Gastrocnemius medialis (tissue), 4 donors: ENCODE measurements at regions not wholly inside any gene's neighbourhood (a gene's known extent, or its start where the extent isn't known, plus 50 kb on each side); places are given as distances from the start of the nearest gene placed in this dataset.

ENCODE experiments used
- POLR2A ChIP-seq, 2 donors: fragments of 450-650 bp; IDR thresholded peaks; one replicate each; pipeline ENCODE4 v1.6.1; 2017; ENCODE audit warnings: antibody characterized with exemption in 2 of 2, mild to moderate bottlenecking in 2 of 2, moderate library complexity in 2 of 2
- TF ChIP-seq, protein P1 (sequence below), 5 experiments: fragments of 450-650 bp in 3 of 5; fragments of 200-600 bp in 2 of 5; sonication (generic) in 2 of 5; IDR thresholded peaks in 4 of 5; conservative IDR thresholded peaks in 1 of 5; 1 replicate in 4 of 5; 2 replicates in 1 of 5; pipeline ENCODE4 v1.5.1; 2016 to 2019; ENCODE audit warnings: antibody characterized with exemption in 5 of 5, mild to moderate bottlenecking in 3 of 5, moderate library complexity in 3 of 5

- TF ChIP-seq, protein P1, sequence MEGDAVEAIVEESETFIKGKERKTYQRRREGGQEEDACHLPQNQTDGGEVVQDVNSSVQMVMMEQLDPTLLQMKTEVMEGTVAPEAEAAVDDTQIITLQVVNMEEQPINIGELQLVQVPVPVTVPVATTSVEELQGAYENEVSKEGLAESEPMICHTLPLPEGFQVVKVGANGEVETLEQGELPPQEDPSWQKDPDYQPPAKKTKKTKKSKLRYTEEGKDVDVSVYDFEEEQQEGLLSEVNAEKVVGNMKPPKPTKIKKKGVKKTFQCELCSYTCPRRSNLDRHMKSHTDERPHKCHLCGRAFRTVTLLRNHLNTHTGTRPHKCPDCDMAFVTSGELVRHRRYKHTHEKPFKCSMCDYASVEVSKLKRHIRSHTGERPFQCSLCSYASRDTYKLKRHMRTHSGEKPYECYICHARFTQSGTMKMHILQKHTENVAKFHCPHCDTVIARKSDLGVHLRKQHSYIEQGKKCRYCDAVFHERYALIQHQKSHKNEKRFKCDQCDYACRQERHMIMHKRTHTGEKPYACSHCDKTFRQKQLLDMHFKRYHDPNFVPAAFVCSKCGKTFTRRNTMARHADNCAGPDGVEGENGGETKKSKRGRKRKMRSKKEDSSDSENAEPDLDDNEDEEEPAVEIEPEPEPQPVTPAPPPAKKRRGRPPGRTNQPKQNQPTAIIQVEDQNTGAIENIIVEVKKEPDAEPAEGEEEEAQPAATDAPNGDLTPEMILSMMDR (IDR thresholded peaks at IDR 0.05 in 4 of 5, conservative IDR thresholded peaks at IDR 0.05 in 1 of 5): no peak
- no peak for TF ChIP-seq POLR2A (IDR thresholded peaks at IDR 0.05)
Measured at GRCh38 chr2:82498777-82499443, 1960.2 kb downstream of the SUCLG1 start.
